Eye (tissue), 1 donor: ENCODE measurements at regions not wholly inside any gene's neighbourhood (a gene's known extent, or its start where the extent isn't known, plus 50 kb on each side); places are given as distances from the start of the nearest gene placed in this dataset.
"Not testable (repeated sequence)": the region's sequence is repeated elsewhere in the genome, so short reads cannot be mapped to it uniquely, and the experiment has no call there.

Experiments used
- DNase-seq: peaks from one replicate; pipeline ENCODE4 v3.0.0-alpha.2; 2015

DNA sequence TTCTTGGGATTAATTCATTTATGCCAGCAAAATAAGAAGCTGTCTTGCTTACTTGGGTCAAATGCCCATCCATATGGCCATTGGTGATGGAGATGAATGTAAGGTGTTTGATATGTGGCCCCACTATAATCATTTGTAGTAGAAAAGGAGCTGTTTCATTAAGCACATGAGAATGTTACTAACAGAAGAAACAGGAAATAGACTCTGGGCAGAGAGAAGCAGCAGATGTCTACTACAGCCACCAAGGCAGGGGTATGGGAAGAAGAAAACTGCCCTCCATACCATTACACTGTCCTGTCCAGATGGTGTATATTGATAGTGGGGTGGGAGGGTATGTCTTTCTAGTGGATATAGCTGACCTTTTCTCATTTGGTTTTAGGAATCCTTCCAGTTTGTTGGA, 386.6 kb upstream of the CLINT1 start:
- no peak for DNase-seq

DNA sequence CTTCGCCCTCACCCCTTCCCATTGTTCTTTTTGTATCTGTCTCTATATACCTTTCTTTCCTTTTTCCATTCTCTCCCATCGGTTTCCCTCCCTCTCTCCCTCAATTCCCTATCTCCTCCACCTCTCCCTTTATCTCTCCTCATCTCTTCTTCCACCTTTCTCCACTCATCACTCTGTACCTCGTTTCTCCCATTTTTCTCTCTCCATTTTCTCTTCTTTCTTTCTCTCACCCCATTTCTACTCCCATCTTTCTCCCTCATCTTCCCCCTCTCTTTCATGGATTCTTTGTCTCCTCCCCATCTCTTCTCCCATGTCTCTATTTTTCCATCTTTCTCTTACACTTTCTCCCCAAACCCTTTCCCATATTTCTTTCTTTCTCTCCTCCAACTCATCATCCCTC, 385.9 kb upstream of the CLINT1 start:
- DNase-seq: no peak

DNA sequence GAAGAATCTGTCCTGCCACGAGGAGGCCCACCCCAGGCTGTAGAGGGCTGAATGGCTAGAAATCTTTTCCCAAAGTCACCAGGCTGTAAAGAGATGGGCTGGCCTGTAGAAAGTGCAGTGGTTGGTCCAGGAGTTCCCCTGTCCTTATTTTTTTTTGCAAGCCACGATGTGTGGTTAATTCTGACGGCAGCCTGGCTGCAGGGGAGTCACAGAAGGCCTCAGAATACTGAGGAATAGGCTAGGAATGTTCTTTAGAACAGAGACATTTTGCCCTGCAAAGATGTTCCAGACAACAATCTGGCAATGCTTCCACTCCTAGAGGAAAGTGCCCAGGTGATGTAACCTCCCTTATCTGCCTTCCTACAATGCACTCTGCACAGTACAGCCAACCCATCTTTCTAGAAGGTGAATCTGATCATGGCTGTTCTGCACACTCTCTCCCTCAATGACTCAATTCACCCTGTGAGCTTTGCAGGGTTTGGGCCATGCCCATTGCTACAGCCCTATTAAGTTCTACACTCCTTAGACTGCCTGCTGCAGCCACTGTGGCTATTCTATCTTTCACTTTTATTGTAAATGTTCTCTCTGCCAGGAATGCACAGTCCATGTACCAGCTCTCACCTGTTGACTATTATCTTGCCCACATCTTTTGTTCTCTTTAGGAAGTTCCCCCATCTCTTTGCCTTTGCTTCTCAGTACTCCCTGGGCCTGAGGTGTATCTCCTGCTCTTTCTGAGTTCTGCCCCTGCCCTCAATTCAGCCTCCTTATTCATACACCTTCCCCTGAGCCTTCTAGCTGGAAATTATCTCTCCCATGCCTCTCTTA, 377.8 kb upstream of the CLINT1 start:
- DNase-seq: no peak

DNA sequence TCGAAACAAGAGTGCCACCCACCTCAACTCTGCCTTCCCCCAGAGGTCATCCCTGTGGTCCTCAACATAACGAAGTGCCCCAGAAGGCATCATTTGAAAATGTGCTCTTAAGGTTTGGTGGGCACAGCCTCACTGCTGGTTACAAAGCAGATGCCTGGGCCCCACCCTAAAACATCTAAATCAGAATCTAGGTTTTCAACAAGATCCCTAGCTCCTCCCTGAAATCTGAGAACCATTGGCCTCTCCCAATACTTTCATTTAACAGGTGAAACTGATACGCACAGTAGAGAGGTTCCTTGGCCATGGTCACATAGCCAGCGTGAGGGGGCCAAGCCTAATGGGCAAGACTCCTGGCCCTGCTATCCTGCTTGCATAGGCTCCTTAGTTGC, 376.2 kb upstream of the CLINT1 start:
- no peak for DNase-seq

DNA sequence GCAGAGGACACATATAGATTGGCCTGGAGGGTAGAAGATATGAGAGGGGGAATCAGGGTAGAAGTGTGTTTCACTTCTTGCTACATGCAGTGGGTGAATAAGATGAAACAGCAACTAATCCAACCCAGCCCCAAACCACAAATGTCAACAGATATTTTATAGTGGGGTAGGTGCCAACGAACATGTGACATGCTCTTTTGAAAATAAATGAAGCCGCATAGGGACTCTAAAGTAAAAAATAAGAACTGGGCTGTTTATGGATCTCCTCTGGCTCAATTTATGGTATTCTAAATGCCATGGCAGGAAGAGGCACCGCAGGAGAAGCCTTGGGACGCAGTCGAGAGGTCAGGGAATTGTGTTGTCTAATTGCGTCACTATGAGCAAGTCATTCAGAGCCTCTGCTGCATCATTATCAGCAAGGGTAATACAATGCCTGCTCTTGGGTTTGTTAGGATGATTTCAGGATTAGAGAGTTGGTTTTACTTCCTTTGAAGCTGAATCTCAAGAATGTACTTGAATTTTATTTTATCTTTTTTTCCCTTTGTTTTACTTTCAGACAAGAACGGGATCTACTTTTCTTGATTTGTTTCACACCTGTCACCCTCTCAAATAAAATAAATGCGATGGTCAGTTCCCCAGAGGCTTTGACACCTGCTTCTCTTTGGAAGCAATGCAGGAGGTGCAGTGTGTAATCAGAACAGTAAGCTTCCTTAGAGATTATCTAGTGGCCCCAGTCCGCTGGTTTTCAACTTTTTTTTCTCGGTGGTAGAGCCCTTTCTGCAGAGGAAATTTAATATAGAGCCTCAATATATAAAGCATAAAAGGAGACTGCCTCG, 375.6 kb upstream of the CLINT1 start:
- peak; percentile 15 for DNase-seq

DNA sequence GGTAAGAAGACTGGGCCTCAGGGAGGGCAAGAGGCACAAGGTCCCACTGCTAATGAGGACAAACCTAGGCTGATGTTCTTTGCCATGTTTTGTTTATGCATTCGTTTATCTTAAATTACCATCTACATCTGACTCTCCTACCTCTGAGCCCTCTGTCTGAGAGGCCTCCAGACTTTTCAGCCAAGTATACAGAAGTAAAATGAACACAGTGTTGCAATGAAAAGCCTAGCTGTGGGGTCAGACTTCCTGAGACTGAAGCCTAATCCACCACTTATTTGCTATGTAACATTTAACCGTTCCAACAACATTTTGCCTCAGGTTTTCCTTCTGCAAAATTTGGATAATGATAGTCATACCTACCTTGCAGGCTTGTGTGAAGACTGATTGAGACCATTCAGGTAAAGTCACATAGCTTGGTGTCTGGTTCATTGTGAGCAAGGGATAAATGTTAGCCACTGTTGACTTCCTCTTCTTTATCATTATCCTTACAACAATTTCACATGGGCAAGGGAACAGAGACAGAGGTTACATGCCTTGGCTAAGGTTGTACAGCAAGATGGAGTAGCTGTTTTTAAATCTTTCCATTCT, 374.9 kb upstream of the CLINT1 start:
- DNase-seq: no peak

DNA sequence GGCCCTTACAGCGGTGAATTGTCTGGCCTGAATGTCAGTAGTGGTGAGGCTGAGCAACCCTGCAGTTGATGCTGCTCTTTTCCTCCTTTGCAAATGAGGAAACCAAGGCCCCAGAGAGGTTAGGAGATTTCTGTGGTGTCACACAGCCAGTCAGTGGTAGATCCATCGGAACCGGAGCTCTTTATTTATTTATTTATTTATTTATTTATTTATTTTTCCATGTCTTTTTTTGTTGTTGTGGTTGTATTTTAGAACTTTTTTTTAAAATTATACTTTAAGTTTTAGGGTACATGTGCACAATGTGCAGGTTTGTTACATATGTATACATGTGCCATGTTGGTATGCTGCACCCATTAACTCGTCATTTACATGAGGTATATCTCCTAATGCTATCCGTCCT, 368.4 kb upstream of the CLINT1 start:
- DNase-seq: not testable (repeated sequence)

DNA sequence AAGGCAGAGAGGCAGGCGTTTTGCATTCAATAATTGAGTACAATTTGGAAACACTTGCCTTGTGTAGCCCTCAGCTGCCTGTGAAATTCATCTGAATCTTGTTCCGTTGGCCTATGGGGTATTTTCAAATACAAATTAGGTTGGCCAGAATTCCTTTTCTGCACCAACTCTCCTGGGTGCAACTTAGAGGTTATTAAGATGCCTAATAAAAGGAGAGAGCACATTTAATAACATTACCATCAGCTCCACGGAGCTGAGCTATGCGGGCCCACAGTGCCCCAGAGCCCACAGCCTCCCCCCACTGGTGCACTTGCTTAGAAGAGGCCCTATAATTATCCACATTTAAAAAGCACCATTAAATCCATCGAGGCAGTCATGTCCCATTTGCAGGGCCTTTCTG, 367.6 kb upstream of the CLINT1 start:
- DNase-seq: no peak

DNA sequence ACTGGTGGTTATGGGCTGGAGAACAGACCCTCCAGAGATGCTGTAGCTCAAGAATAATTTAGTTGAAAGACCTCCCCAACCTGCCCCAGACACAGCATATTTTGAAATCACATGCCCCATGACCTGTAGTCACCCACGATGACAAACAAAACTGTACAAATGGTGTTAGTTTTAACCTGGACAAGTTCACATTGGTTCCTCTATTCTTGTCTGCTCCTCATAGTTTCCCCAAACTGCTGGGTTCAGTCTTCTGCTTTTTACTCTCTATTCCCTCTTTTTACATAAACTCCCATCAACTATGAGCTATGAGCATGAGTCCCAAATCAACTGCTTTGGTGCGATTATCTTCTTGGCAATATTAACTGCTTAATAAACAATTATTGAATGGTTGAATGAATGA, 365.3 kb upstream of the CLINT1 start:
- DNase-seq: no peak

DNA sequence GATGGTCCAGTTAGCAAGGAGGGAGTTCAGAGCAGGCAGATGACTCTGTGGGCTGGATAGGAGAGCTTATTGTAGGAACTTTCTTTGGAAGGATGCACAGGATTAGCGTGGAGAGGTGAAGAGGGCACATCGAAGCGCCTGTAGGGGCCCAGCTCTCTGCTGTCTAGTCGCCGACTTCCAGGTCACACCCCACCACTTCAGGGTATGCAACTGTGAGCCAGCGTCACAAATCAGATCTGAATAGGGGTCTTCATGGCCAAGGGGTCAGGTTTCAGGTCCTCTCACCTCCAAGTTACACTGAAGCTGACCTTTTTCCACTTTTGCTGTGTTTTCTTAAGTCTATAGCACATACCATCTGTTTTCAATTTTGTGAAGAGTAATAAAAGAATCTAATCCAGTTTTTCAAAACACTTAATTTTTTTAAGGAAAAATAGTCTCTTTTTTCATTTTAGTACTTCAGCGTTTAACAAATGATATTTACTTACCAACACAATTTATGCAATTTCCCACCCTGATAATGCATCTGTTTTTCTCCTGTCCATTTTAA, 364.2 kb upstream of the CLINT1 start:
- DNase-seq: no peak

DNA sequence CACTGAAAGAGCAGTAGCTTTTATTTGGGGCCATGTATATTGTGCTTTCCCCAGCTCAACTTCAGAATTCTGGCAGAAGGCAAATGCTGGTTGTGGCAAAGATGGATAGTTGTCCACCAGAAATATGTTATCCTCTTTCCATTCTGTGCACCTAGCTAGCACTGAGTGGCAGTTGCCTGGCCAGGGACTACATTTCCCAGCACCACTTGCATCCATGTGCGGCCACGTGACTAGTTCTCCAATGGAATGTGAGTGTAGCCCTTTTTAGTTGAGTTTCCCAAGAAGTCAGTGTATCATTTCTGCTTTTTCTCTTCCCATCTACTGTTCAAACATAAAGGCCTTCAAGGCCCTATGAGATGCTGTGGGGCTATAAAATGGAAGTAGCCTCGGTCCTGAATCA, 354.0 kb upstream of the CLINT1 start:
- no peak for DNase-seq

DNA sequence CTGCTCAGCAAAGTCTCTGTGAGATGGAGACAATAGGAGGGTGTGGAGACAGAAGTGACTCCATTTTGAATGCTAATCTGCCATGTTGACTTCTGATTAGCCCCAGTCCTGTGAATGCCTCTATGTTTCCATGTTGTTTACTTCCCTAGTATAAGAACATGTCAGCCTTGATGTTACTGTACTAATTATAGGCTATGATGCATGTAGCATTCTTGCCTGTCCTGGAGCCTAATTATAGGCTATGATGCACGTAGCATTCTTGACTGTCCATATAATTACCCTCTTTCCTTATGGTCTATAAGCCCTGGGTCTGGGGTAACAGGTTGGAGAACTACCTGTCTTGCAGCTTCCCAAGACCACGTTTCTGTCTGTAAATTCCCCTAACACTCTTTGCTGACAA, 353.3 kb upstream of the CLINT1 start:
- DNase-seq: no peak

DNA sequence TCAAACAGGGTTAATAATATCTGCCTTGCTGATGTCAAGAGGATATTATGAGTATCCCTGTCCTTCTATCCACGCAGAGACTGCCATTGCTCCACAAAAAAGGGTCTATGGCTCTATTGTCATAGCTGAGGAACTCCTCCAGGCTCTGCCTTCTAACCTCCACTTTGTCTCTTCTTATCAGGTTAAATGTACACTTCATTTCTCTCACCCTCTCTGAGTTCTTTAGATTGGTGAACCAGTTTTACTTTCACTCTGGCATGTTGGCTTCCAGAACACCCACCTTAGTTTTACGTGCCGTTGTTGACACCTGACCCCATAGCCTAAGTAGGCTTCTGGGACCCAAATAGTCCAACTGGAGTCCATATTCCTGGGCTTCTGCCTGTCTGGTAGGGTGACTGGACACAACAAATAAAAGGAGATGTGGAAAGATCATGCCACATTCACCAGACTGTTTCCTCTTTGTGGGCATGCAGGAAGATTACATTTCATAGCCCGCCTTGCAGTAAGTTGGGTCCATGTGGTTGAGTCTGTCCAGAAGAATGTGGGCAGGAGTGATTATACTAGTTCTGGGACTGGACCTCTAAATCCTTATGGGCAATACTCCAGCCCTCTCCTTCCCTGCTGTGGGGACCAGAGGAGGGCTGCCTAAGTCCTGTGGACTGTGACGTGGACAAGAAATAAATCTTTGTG, 350.4 kb upstream of the CLINT1 start:
- DNase-seq: no peak

DNA sequence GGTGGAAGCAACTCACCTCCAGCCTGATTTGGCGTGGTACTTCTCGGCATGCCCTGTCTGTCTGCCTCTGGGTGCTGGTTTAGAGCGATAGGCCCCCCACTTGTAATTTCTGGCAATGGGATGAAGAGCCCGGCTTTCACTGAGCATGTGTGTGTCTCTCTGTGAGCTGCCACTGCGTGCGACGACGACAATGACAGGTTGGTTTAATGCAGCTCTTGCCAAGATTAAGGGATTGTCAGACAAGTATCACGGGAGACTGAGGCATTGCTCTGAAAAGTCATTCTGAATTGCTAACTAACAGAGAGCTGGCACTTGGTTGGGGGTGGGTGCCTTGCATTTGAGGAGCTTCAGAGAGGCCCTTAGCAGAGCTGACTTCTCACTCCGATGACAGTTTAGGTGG, 348.8 kb upstream of the CLINT1 start:
- no peak for DNase-seq

DNA sequence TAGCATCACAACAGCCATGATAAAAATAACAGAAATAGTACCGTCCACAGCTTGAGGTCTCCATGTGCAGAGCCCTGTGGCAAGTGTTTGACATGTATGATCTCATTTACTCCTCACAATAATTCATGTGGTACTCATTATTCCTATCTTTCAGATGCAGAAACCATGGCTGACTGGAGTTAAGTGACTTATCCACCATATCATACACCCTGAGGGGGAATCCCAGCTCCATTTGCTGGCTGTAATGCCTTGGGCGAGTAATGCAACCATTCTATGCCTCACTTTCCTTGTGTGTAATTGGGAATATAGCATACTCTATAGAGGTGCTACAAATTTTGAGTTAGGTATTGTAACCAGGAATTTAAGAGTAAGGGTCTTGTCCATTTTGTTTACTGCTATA, 347.0 kb upstream of the CLINT1 start:
- DNase-seq: no peak

DNA sequence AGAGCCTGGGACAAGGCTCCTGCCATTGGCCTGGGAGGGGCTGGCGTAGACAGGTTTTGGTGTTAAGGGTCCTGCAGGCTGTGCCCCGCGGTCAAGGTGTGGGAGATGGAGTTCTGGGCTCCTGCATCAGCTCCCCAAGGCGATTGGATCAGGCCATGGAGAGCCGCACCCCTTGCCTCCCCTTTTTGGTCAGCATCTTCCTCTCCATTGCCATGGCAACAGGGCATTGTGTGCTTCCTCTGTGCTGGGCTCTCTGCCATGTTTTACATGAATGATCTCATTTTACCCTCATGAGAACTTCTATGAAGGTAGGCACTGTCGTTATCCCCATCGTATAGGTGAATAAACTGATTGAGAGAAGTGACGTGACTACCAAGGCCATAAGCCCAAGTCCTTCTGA, 344.3 kb upstream of the CLINT1 start:
- no peak for DNase-seq

DNA sequence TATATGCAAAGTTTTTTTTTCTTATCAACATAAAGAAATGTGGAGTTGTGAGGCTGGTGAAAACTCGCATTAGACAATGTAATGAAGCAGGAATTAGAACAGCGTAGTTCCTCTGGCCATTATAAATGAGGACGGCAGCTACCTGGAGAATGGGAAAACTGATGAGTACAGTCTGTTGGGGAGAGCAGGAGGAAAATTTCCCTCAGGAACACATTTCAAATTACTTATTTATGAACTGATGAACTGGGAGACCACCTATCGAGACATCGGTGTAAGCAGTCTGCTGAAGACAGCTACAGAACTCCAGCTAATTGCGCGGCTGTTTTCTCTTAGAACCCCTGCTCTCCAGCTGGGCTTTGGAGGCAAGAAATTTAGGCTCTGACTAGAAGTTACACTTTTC, 343.9 kb upstream of the CLINT1 start:
- DNase-seq: peak; percentile 49

DNA sequence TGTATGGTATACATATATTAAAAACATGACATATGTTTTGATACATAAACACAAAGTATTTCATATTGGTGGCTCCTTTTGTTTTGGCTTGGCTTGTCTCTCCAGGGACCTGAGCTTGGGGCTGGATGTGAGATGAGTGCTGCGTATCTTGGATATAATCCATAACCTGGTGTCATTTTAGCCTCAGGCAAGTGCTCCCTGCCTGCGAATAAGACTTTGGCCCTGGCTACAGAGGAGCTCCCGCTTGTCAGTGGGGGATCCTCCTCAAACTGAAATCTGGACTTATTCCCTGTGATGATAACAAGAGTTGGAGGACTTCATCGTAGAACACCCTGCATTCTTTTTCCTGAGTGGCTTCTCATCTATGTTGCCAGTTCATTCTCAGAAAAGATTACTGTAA, 341.7 kb upstream of the CLINT1 start:
- DNase-seq: peak; percentile 55

DNA sequence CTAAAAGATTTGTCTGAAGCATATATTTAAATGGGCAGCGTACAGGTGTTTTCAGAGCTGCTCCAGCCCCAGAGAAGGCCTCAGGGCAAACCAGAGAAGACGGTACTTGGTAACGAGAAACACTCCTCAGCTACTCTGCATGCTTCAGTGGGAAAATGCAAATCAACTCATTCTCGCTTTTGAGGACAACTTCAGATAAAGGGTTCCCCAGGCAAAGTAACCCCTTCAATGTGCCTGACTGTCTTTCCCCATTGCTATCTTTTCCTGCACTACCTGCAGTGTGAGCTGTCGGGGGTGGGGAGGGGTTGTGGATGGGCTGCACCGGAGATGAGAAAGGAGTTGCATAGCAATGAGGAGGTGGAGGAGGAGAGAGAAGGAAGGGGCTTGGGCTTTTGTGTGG, 339.7 kb upstream of the CLINT1 start:
- DNase-seq: no peak

DNA sequence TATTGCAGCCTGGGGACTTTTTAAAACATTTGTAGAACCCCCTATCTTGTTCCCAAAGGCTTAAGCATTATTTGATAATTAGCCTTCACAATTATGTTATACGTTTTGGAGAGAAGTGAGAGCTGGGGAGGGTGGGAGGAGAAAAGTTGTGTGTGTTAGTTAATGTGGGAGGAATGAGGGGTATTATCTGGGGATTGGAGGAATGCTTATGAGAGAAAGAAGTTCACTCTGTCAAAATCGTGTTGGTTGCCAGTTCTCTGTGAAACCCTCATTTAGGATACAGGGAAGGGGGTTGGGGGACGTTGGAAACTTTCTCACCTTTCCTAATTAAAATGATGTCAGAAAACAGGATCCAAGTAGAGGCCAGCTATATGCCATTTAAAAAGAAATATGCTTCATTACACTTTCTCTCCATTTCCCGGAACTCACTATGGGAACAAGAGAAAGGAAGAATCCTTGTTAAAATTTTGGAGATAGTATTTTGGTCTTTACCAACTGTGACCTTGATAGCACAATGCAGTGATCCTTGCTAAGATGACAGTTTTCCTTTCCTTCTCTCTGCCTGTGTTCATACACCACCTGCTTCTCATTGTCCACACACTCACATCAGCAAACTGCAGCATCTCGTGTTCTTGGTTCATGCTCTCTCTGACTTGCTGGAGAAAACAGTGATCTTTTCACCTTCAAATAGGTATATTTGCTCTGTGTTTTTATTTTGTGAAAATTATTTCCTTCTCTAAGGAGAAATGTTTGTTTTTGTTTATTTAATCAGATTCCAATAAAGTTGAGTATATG, 336.7 kb upstream of the CLINT1 start:
- DNase-seq: peak; percentile 56

DNA sequence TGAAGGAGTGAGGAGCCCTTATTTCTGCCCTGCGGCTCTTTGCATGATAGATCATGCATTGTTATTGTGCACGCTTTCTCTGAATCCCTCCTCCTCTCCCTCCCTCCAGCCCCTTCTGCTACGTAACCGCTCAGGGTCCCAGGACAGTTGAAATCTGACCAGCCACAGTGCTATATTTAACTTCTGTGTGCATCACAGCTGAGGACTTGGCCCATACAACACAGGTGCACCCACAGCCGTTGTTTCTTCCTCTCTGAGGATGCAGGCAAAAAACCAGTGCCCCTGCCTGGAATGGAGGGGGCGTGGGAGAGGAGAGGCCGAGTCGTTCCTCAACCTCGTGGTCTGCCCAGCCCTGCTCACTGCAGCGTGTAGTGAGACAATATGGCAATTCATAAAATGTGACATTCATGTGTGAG, 335.6 kb upstream of the CLINT1 start:
- DNase-seq: peak; percentile 90

DNA sequence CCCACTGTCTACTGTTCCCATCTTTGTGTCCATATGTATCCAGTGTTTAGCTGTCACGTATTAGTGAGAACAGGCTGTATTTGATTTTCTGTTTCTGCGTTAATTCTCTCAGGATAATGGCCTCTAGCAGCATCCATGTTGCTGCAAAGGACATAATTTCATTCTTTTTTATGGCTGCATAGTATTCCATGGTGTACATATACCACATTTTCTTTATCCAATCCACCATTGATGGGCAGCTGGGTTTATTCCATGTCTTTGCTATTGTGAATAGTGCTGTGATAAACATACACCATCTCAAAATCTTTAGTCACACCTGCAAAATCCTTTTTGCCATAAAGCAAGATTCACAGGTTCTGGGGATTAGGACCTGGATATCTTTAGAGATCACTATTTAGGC, 334.4 kb upstream of the CLINT1 start:
- DNase-seq: not testable (repeated sequence)
